ENCODE measurements at regions not wholly inside any gene's neighbourhood (a gene's known extent, or its start where the extent isn't known, plus 50 kb on each side); places are given as distances from the start of the nearest gene placed in this dataset.
"Not testable (repeated sequence)": the region's sequence is repeated elsewhere in the genome, so short reads cannot be mapped to it uniquely, and the experiment has no call there.

GRCh38 chr12:91672130-91672529, 473.5 kb downstream of the BTG1 start:
- DNase-seq (ENCODE audit: low read depth), result no peak

GRCh38 chr12:91667694-91668093, 478.0 kb downstream of the BTG1 start:
- no peak for DNase-seq (ENCODE audit: low read depth)

GRCh38 chr12:91663744-91664143, 481.1 kb upstream of the DCN start:
- no peak for DNase-seq (ENCODE audit: low read depth)

- DNase-seq (ENCODE audit: low read depth), result no peak
These were observed 480.7 kb upstream of the DCN start for GRCh38 chr12:91663310-91663709.

- DNase-seq (ENCODE audit: low read depth), result no peak
These were observed 479.4 kb upstream of the DCN start for GRCh38 chr12:91662021-91662420.

- DNase-seq (ENCODE audit: low read depth), result no peak
These were observed 474.4 kb upstream of the DCN start for GRCh38 chr12:91657032-91657431.

GRCh38 chr12:91655966-91656365, 473.3 kb upstream of the DCN start:
- DNase-seq (ENCODE audit: low read depth), result no peak

- no peak for DNase-seq (ENCODE audit: low read depth)
These were observed 471.5 kb upstream of the DCN start for GRCh38 chr12:91654087-91654486.

GRCh38 chr12:91651728-91652127, 469.1 kb upstream of the DCN start:
- no peak for DNase-seq (ENCODE audit: low read depth)

GRCh38 chr12:91643763-91644162, 461.1 kb upstream of the DCN start:
- no peak for DNase-seq (ENCODE audit: low read depth)

GRCh38 chr12:91640021-91640420, 457.4 kb upstream of the DCN start:
- DNase-seq (ENCODE audit: low read depth), result no peak

GRCh38 chr12:91639327-91639726, 456.7 kb upstream of the DCN start:
- no peak for DNase-seq (ENCODE audit: low read depth)

- DNase-seq (ENCODE audit: low read depth), result no peak
These were observed 455.4 kb upstream of the DCN start for GRCh38 chr12:91637789-91638624.

- DNase-seq (ENCODE audit: low read depth), result no peak
These were observed 454.1 kb upstream of the DCN start for GRCh38 chr12:91636721-91637120.

- not testable (repeated sequence) for DNase-seq (ENCODE audit: low read depth)
These were observed 451.7 kb upstream of the DCN start for GRCh38 chr12:91634386-91634713.

- DNase-seq (ENCODE audit: low read depth), result no peak
These were observed 451.2 kb upstream of the DCN start for GRCh38 chr12:91633734-91634357.

GRCh38 chr12:91633206-91633605, 450.6 kb upstream of the DCN start:
- no peak for DNase-seq (ENCODE audit: low read depth)

- no peak for DNase-seq (ENCODE audit: low read depth)
These were observed 449.6 kb upstream of the DCN start for GRCh38 chr12:91632042-91632786.

- no peak for DNase-seq (ENCODE audit: low read depth)
These were observed 448.1 kb upstream of the DCN start for GRCh38 chr12:91630596-91631293.

GRCh38 chr12:91630083-91630482, 447.5 kb upstream of the DCN start:
- DNase-seq (ENCODE audit: low read depth), result no peak

GRCh38 chr12:91629440-91629839, 446.8 kb upstream of the DCN start:
- no peak for DNase-seq (ENCODE audit: low read depth)

- DNase-seq (ENCODE audit: low read depth), result no peak
These were observed 446.0 kb upstream of the DCN start for GRCh38 chr12:91628656-91629055.

- DNase-seq (ENCODE audit: low read depth), result no peak
These were observed 444.6 kb upstream of the DCN start for GRCh38 chr12:91627225-91627624.
